D721Med (cell line): ENCODE measurements at regions not wholly inside any gene's neighbourhood (a gene's known extent, or its start where the extent isn't known, plus 50 kb on each side); places are given as distances from the start of the nearest gene placed in this dataset.

Source experiments
- DNase-seq: peaks from one replicate; pipeline ENCODE4 v3.0.0; 2011; ENCODE audit warnings: low spot score; ENCODE audit not compliant: insufficient read length
- FAIRE-seq: peaks from 2 replicates; lab custom pipeline; 2011; peaks lifted over from hg19 to GRCh38; lab: Jason Lieb, UNC
- CTCF ChIP-seq: IDR thresholded peaks from 2 replicates; pipeline ENCODE4 v1.5.1; 2012; ENCODE audit warnings: mild to moderate bottlenecking, control low read depth; ENCODE audit not compliant: insufficient read depth; ENCODE audit errors: missing control alignments

- FAIRE-seq: no peak
- DNase-seq: no peak
- no peak for TF ChIP-seq CTCF
These were observed 172.3 kb upstream of the HTR2A start for GRCh38 chr13:47069133-47069532.

- TF ChIP-seq CTCF: no peak
- DNase-seq (no peak), FAIRE-seq (no peak)
These were observed 170.5 kb upstream of the HTR2A start for GRCh38 chr13:47067306-47067705.

GRCh38 chr13:47066226-47066625, 169.4 kb upstream of the HTR2A start:
- TF ChIP-seq CTCF: no peak
- FAIRE-seq: no peak
- DNase-seq: no peak

GRCh38 chr13:47064381-47064780, 167.5 kb upstream of the HTR2A start:
- FAIRE-seq (no peak), DNase-seq (no peak)

GRCh38 chr13:47049276-47049989, 152.6 kb upstream of the HTR2A start:
- no peak for TF ChIP-seq CTCF
- FAIRE-seq (no peak), DNase-seq (no peak)

More at GRCh38 chr13:47064381-47064780, 167.5 kb upstream of the HTR2A start:
- TF ChIP-seq CTCF: no peak

- TF ChIP-seq CTCF: no peak
- FAIRE-seq (no peak), DNase-seq (no peak)
These were observed 149.9 kb upstream of the HTR2A start for GRCh38 chr13:47046706-47047105.

- no peak for TF ChIP-seq CTCF
- FAIRE-seq: no peak
- no peak for DNase-seq
These were observed 148.0 kb upstream of the HTR2A start for GRCh38 chr13:47044842-47045241.
